ENCODE measurements at regions not wholly inside any gene's neighbourhood (a gene's known extent, or its start where the extent isn't known, plus 50 kb on each side); places are given as distances from the start of the nearest gene placed in this dataset.

- no peaks in the 10 kb centered on the region for H3K79me2 ChIP-seq (ENCODE audit: insufficient read depth, low read depth, low read length)
- H4K20me1 ChIP-seq (ENCODE audit: insufficient read depth, low read length) = no peaks in the 10 kb centered on the region
- CTCF ChIA-PET (ENCODE audit: unreplicated experiment) = no interaction called here
Measured at GRCh38 chr20:2203436-2203835, 92.4 kb upstream of the TGM3 start.

GRCh38 chr20:2204021-2204420 is 91.8 kb upstream of the TGM3 start:
- no peak overlapping the region for H2AFZ ChIP-seq (ENCODE audit: low read length)
- ChIA-PET CTCF (ENCODE audit: unreplicated experiment) (no interaction called here), POLR2A (no interaction called here)
- no TSS peak for BruUV-seq (replicated peaks)
- H3K9me2 ChIP-seq (ENCODE audit: insufficient read depth, low read length) = no peaks in the 10 kb centered on the region
- no peak overlapping the region for H3K4me3 ChIP-seq (ENCODE audit: low read depth, low read length, poor library complexity, severe bottlenecking)
- no peak for DNase-seq (ENCODE audit: low spot score)
- TF ChIP-seq EZH2phosphoT487 (IDR thresholded peaks at IDR 0.05; ENCODE audit: borderline replicate concordance, low read depth, low read length) = no peak
- TF ChIP-seq, protein P1, sequence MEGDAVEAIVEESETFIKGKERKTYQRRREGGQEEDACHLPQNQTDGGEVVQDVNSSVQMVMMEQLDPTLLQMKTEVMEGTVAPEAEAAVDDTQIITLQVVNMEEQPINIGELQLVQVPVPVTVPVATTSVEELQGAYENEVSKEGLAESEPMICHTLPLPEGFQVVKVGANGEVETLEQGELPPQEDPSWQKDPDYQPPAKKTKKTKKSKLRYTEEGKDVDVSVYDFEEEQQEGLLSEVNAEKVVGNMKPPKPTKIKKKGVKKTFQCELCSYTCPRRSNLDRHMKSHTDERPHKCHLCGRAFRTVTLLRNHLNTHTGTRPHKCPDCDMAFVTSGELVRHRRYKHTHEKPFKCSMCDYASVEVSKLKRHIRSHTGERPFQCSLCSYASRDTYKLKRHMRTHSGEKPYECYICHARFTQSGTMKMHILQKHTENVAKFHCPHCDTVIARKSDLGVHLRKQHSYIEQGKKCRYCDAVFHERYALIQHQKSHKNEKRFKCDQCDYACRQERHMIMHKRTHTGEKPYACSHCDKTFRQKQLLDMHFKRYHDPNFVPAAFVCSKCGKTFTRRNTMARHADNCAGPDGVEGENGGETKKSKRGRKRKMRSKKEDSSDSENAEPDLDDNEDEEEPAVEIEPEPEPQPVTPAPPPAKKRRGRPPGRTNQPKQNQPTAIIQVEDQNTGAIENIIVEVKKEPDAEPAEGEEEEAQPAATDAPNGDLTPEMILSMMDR (conservative IDR thresholded peaks at IDR 0.05; ENCODE audit: low read length) = no peak
- H3K9me3 ChIP-seq (ENCODE audit: low read length) = no peaks in the 10 kb centered on the region
- H3K79me2 ChIP-seq (ENCODE audit: insufficient read depth, low read depth, low read length) = no peaks in the 10 kb centered on the region
- H3K27ac ChIP-seq (ENCODE audit: low read depth, low read length, poor library complexity, severe bottlenecking) = no peak overlapping the region
- intact Hi-C loops (cut with micrococcal nuclease; ENCODE audit: unreplicated experiment) = no loop called here
- H4K20me1 ChIP-seq (ENCODE audit: insufficient read depth, low read length) = no peaks in the 10 kb centered on the region
- H3K36me3 ChIP-seq (ENCODE audit: insufficient read depth, low read length) = no peaks in the 10 kb centered on the region
- H3K4me2 ChIP-seq (ENCODE audit: low read length) = no peak overlapping the region
- no peaks in the 10 kb centered on the region for H3K4me1 ChIP-seq (ENCODE audit: insufficient read depth, low read length, poor library complexity, severe bottlenecking)

More at GRCh38 chr20:2203436-2203835, 92.4 kb upstream of the TGM3 start:
- Histone ChIP-seq H3K9me3 (ENCODE audit: low read length) (no peaks in the 10 kb centered on the region), H3K27ac (ENCODE audit: low read depth, low read length, poor library complexity, severe bottlenecking) (no peak overlapping the region), H3K4me3 (ENCODE audit: low read depth, low read length, poor library complexity, severe bottlenecking) (no peak overlapping the region), H2AFZ (ENCODE audit: low read length) (no peak overlapping the region), H3K4me2 (ENCODE audit: low read length) (no peak overlapping the region), H3K4me1 (ENCODE audit: insufficient read depth, low read length, poor library complexity, severe bottlenecking) (no peaks in the 10 kb centered on the region), H3K36me3 (ENCODE audit: insufficient read depth, low read length) (no peaks in the 10 kb centered on the region), H3K9me2 (ENCODE audit: insufficient read depth, low read length) (no peaks in the 10 kb centered on the region)
- POLR2A ChIA-PET = interaction anchor here (0.6 kb wide), 1 partner anchor 42 kb away, joined by 5 read pairs; no protein-coding TSS in a partner anchor
- DNase-seq (ENCODE audit: low spot score) = no peak
- TF ChIP-seq, protein P1 (conservative IDR thresholded peaks at IDR 0.05; ENCODE audit: low read length) = no peak
- TF ChIP-seq EZH2phosphoT487 (IDR thresholded peaks at IDR 0.05; ENCODE audit: borderline replicate concordance, low read depth, low read length) = no peak
- intact Hi-C loops (cut with micrococcal nuclease; ENCODE audit: unreplicated experiment) = no loop called here
- BruUV-seq (replicated peaks) = no TSS peak

DNA sequence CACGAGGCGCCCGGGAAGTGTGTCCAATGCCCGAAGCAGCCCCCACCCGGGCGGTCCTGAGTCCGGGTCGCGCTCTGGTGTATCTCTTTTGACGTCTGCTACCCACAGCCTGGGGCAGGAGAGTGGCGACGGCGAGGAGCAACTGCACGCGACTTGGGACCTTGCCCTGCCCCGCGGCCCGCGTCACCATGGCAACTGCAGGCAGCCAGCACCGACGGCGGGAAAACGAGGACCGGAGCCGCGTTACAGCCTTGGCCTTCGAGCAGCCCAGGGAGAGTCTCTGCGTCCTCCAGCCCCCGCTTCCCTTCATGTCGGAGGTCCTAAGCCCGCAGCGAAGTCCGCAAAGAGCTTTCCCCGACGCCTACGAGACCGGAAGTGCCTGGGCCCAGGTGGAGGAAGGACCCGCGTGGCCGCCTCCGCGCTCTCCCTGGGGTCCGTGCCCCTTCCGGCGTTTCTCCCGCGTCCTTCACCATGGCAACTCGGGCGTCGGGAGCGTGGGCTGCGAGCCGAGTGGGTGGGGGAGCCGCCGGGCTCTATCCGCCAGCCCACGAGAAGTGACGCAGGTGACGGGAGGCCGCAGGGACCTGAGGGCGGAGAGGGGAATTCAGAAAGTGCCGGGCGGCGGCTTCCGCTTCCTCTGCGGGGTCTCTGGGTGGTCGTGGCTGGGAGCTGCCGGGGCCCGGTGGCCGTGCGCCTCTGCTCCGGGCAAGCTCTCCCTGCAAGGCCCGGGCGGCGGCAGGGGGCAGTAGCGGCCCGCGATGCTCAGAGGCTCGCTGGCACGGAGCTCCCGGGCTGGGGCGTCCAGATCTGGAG is 88.6 kb upstream of the TGM3 start:
- Histone ChIP-seq H3K9me2 (ENCODE audit: insufficient read depth, low read length) (no peaks in the 10 kb centered on the region), H3K27ac (ENCODE audit: low read depth, low read length, poor library complexity, severe bottlenecking) (no peak overlapping the region), H3K36me3 (ENCODE audit: insufficient read depth, low read length) (no peaks in the 10 kb centered on the region), H4K20me1 (ENCODE audit: insufficient read depth, low read length) (no peaks in the 10 kb centered on the region), H3K4me3 (ENCODE audit: low read depth, low read length, poor library complexity, severe bottlenecking) (no peak overlapping the region), H3K4me1 (ENCODE audit: insufficient read depth, low read length, poor library complexity, severe bottlenecking) (no peaks in the 10 kb centered on the region), H3K4me2 (ENCODE audit: low read length) (peak overlapping the region; percentile 32; the same call in 1 of the 2 replicates), H3K79me2 (ENCODE audit: insufficient read depth, low read depth, low read length) (no peaks in the 10 kb centered on the region), H3K9me3 (ENCODE audit: low read length) (no peaks in the 10 kb centered on the region), H2AFZ (ENCODE audit: low read length) (no peak overlapping the region)
- DNase-seq (ENCODE audit: low spot score) = no peak
- POLR2A ChIA-PET = no interaction called here
- intact Hi-C loops (cut with micrococcal nuclease; ENCODE audit: unreplicated experiment) = loop anchor here (5.0 kb wide), 1 partner anchor 245 kb away; no protein-coding TSS in a partner anchor
- TF ChIP-seq, protein P1 (conservative IDR thresholded peaks at IDR 0.05; ENCODE audit: low read length) = peak; percentile 42
- TF ChIP-seq EZH2phosphoT487 (IDR thresholded peaks at IDR 0.05; ENCODE audit: borderline replicate concordance, low read depth, low read length) = no peak
- BruUV-seq (replicated peaks) = no TSS peak
- CTCF ChIA-PET (ENCODE audit: unreplicated experiment) = interaction anchor here (0.6 kb wide), 1 partner anchor 82 kb away, joined by 3 read pairs; no protein-coding TSS in a partner anchor

All from OCI-LY7 (cell line).